HL-60 (cell line): ENCODE measurements at regions not wholly inside any gene's neighbourhood (a gene's known extent, or its start where the extent isn't known, plus 50 kb on each side); places are given as distances from the start of the nearest gene placed in this dataset.

Source experiments
- DNase-seq, 2 experiments: peaks; one replicate each; pipeline ENCODE4 v3.0.0-alpha.2; 2010 to 2020; ENCODE audit warnings: low read depth in 1 of 2, low spot score in 1 of 2
- H3K27ac ChIP-seq: fragments of 250-450 bp; sonication (Bioruptor Pico); replicated peaks from 2 replicates; pipeline ENCODE4 v1.5.1; 2020; ENCODE audit warnings: mild to moderate bottlenecking, moderate library complexity
- H3K27me3 ChIP-seq: fragments of 250-450 bp; sonication (Bioruptor Pico); 2 replicates; pipeline ENCODE4 v1.5.1; 2021; ENCODE audit warnings: mild to moderate bottlenecking, moderate library complexity; ENCODE audit not compliant: insufficient read depth, poor library complexity, severe bottlenecking
- H3K4me3 ChIP-seq: replicated peaks from 2 replicates; pipeline ENCODE4 v1.5.1; 2011; ENCODE audit warnings: mild to moderate bottlenecking, control low read depth, low read length; ENCODE audit not compliant: insufficient read depth
- CTCF ChIP-seq: IDR thresholded peaks from one replicate; pipeline ENCODE4 v1.5.1; 2011; ENCODE audit warnings: low read length, control low read depth, inconsistent platforms; ENCODE audit not compliant: insufficient read depth
- GABPA ChIP-seq: IDR thresholded peaks from 2 replicates; pipeline ENCODE4 v1.6.1; 2012; ENCODE audit warnings: low read depth
- POLR2AphosphoS5 ChIP-seq: IDR thresholded peaks from 2 replicates; pipeline ENCODE4 v1.6.1; 2012; ENCODE audit warnings: low read depth
- REST ChIP-seq: IDR thresholded peaks from 2 replicates; pipeline ENCODE4 v1.6.1; 2012; ENCODE audit warnings: low read depth; ENCODE audit not compliant: insufficient replicate concordance
- SPI1 ChIP-seq: IDR thresholded peaks from 2 replicates; pipeline ENCODE4 v1.6.1; 2012; ENCODE audit warnings: low read depth, mild to moderate bottlenecking, borderline replicate concordance

GRCh38 chr20:3325864-3326263 lies 81.6 kb downstream of the DNAAF9 start:
- TF ChIP-seq GABPA (no peak), POLR2AphosphoS5 (no peak), SPI1 (no peak), CTCF (no peak), REST (no peak)
- H3K27me3 ChIP-seq: no peaks in the 10 kb centered on the region
- no peak overlapping the region for H3K27ac ChIP-seq
- H3K4me3 ChIP-seq: no peak overlapping the region
- no peak for DNase-seq

GRCh38 chr20:3323398-3323797 lies 84.1 kb downstream of the DNAAF9 start:
- TF ChIP-seq POLR2AphosphoS5 (no peak), CTCF (no peak), GABPA (no peak), REST (no peak), SPI1 (no peak)
- Histone ChIP-seq H3K27me3 (no peaks in the 10 kb centered on the region), H3K4me3 (no peak overlapping the region), H3K27ac (no peak overlapping the region; the same call in 1 of the 2 replicates)
- peak; percentile 39 to 79 for DNase-seq

- no peak for DNase-seq
- TF ChIP-seq GABPA: no peak
- no peak for TF ChIP-seq POLR2AphosphoS5
- TF ChIP-seq REST: no peak
- no peak for TF ChIP-seq CTCF
- TF ChIP-seq SPI1: no peak
- Histone ChIP-seq H3K27me3 (no peaks in the 10 kb centered on the region), H3K27ac (no peak overlapping the region), H3K4me3 (no peak overlapping the region)
Measured at GRCh38 chr20:3318226-3318884, 79.4 kb upstream of the SLC4A11 start.
